K562 (cell line): ENCODE measurements at regions not wholly inside any gene's neighbourhood (a gene's known extent, or its start where the extent isn't known, plus 50 kb on each side); places are given as distances from the start of the nearest gene placed in this dataset.
A peak's percentile ranks its signal among the peaks of the same experiment; 100 is the strongest.

Experiments
- CBX3 ChIP-seq, 2 experiments: IDR thresholded peaks; 1 replicate in 1 of 2; 2 replicates in 1 of 2; pipeline ENCODE4 v1.6.1; 2012; ENCODE audit warnings: inconsistent platforms in 2 of 2, low read length in 2 of 2, borderline replicate concordance in 1 of 2, control low read depth in 1 of 2
- CEBPB ChIP-seq: fragments of 450-650 bp; IDR thresholded peaks from 2 replicates; pipeline ENCODE4 v1.6.1; 2016; ENCODE audit warnings: missing genetic modification characterization, missing compliant biosample characterization
- EZH2 ChIP-seq: IDR thresholded peaks from 2 replicates; pipeline ENCODE4 v1.6.1; 2012; ENCODE audit warnings: low read depth, mild to moderate bottlenecking, inconsistent platforms, low read length, borderline replicate concordance
- FOXP1 ChIP-seq: sonication (generic); formaldehyde crosslinking; IDR thresholded peaks from 2 replicates; pipeline ENCODE4 v1.8.0; 2022; ENCODE audit warnings: mild to moderate bottlenecking, missing genetic modification reagents
- GABPA ChIP-seq: fragments of 200-800 bp; sonication (Bioruptor generic); conservative IDR thresholded peaks from 2 replicates; pipeline ENCODE4 v1.6.1; 2016; ENCODE audit warnings: low read depth, missing genetic modification characterization, missing compliant biosample characterization
- KLF6 ChIP-seq: fragments of 250-450 bp; sonication (Bioruptor Pico); IDR thresholded peaks from 2 replicates; pipeline ENCODE4 v1.4.0; 2020; ENCODE audit warnings: mild to moderate bottlenecking, moderate library complexity, borderline replicate concordance
- MECOM ChIP-seq: fragments of 250-450 bp; sonication (Bioruptor Pico); IDR thresholded peaks from 2 replicates; pipeline ENCODE4 v1.8.0; 2022; ENCODE audit warnings: inconsistent platforms
- NFIX ChIP-seq: fragments of 250-450 bp; sonication (Bioruptor Pico); IDR thresholded peaks from 2 replicates; pipeline ENCODE4 v1.4.0; 2020; ENCODE audit warnings: low read depth, mild to moderate bottlenecking, moderate library complexity
- RBFOX2 ChIP-seq: fragments of 200-400 bp; formaldehyde crosslinking; IDR thresholded peaks from 2 replicates; pipeline ENCODE4 v1.6.1; 2017; ENCODE audit warnings: low read depth, mild to moderate bottlenecking, low read length, moderate library complexity
- SIN3A ChIP-seq, 2 experiments: fragments of 150-350 bp in 1 of 2; IDR thresholded peaks; 2 replicates each; pipeline ENCODE4 v1.6.1; 2011 to 2016; ENCODE audit warnings: borderline replicate concordance in 2 of 2, low read depth in 2 of 2, low read length in 2 of 2, mild to moderate bottlenecking in 2 of 2, moderate library complexity in 2 of 2; ENCODE audit not compliant: control insufficient read depth in 1 of 2
- SMAD4 ChIP-seq: fragments of 250-450 bp; sonication (Bioruptor Pico); conservative IDR thresholded peaks from 2 replicates; pipeline ENCODE4 v1.8.0; 2021; ENCODE audit warnings: inconsistent platforms, mild to moderate bottlenecking, moderate library complexity
- TAL1 ChIP-seq: fragments of 450-650 bp; IDR thresholded peaks from 2 replicates; pipeline ENCODE4 v1.6.1; 2016; ENCODE audit warnings: mild to moderate bottlenecking
- ZNF133 ChIP-seq: fragments of 250-450 bp; sonication (Bioruptor Pico); IDR thresholded peaks from 2 replicates; pipeline ENCODE4 v1.4.0; 2020; ENCODE audit warnings: mild to moderate bottlenecking
- ZNF41 ChIP-seq: fragments of 250-450 bp; sonication (Bioruptor Pico); conservative IDR thresholded peaks from 2 replicates; pipeline ENCODE4 v1.4.0; 2020; ENCODE audit warnings: mild to moderate bottlenecking
- ZNF584 ChIP-seq: fragments of 200-800 bp; sonication (Bioruptor generic); IDR thresholded peaks from 2 replicates; pipeline ENCODE4 v1.6.1; 2016; ENCODE audit warnings: low read depth, mild to moderate bottlenecking, missing genetic modification characterization, missing compliant biosample characterization
- TF ChIP-seq, protein P1 (sequence below): fragments of 450-650 bp; IDR thresholded peaks from 2 replicates; pipeline ENCODE4 v1.7.1; 2018; ENCODE audit warnings: mild to moderate bottlenecking, low read depth; ENCODE audit not compliant: partially characterized antibody
- TF ChIP-seq, protein P2 (sequence below): IDR thresholded peaks from 3 replicates; pipeline ENCODE4 v1.6.1; 2011; ENCODE audit warnings: borderline replicate concordance, mild to moderate bottlenecking; ENCODE audit not compliant: insufficient read length, insufficient read depth
- TF ChIP-seq, protein P3 (sequence below): fragments of 250-450 bp; sonication (Bioruptor Pico); IDR thresholded peaks from 2 replicates; pipeline ENCODE4 v1.9.0; 2021; ENCODE audit warnings: mild to moderate bottlenecking, inconsistent platforms
- TF ChIP-seq, protein P4 (sequence below): fragments of 250-450 bp; sonication (Bioruptor Pico); IDR thresholded peaks from 2 replicates; pipeline ENCODE4 v1.4.0; 2020; ENCODE audit warnings: borderline replicate concordance
- TF ChIP-seq, protein P5 (sequence below): fragments of 200-800 bp; sonication (Bioruptor generic); IDR thresholded peaks from 2 replicates; pipeline ENCODE4 v1.6.1; 2017; ENCODE audit warnings: missing genetic modification characterization, missing compliant biosample characterization

DNA sequence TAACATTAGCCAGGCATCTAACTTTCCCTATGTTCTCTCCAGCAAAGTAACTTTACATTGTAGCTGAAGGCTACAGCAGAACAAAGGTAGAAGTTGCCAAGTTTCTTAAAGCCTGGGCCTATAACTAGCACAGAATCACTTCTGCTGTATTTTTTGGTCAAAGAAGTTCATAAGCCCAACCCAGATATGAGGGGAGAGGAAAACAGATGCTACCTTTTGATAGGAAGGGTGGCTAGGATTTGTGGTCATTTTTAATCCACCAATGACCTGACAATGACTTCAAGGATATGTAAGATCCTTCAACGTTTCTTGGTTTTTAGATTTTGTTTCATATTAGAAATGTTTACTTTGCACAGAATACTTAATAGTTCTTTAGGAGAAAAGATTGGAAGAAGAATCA lies 64.2 kb upstream of the RANBP3L start (continued):
- TF ChIP-seq, protein P1, sequence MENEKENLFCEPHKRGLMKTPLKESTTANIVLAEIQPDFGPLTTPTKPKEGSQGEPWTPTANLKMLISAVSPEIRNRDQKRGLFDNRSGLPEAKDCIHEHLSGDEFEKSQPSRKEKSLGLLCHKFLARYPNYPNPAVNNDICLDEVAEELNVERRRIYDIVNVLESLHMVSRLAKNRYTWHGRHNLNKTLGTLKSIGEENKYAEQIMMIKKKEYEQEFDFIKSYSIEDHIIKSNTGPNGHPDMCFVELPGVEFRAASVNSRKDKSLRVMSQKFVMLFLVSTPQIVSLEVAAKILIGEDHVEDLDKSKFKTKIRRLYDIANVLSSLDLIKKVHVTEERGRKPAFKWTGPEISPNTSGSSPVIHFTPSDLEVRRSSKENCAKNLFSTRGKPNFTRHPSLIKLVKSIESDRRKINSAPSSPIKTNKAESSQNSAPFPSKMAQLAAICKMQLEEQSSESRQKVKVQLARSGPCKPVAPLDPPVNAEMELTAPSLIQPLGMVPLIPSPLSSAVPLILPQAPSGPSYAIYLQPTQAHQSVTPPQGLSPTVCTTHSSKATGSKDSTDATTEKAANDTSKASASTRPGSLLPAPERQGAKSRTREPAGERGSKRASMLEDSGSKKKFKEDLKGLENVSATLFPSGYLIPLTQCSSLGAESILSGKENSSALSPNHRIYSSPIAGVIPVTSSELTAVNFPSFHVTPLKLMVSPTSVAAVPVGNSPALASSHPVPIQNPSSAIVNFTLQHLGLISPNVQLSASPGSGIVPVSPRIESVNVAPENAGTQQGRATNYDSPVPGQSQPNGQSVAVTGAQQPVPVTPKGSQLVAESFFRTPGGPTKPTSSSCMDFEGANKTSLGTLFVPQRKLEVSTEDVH, result no peak
- TF ChIP-seq, protein P2, sequence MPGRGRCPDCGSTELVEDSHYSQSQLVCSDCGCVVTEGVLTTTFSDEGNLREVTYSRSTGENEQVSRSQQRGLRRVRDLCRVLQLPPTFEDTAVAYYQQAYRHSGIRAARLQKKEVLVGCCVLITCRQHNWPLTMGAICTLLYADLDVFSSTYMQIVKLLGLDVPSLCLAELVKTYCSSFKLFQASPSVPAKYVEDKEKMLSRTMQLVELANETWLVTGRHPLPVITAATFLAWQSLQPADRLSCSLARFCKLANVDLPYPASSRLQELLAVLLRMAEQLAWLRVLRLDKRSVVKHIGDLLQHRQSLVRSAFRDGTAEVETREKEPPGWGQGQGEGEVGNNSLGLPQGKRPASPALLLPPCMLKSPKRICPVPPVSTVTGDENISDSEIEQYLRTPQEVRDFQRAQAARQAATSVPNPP, result no peak
- TF ChIP-seq ZNF133 (CRISPR knock-in tag) (no peak), RBFOX2 (no peak), ZNF584 (CRISPR knock-in tag) (no peak), SIN3A (IDR thresholded peaks at IDR 0.05; ENCODE audit: borderline replicate concordance in 2 of 2, control insufficient read depth in 1 of 2, low read depth in 2 of 2, low read length in 2 of 2) (no peak), ZNF41 (CRISPR knock-in tag) (no peak), SMAD4 (CRISPR knock-in tag) (no peak), KLF6 (no peak), NFIX (CRISPR knock-in tag) (no peak), CBX3 (IDR thresholded peaks at IDR 0.05; ENCODE audit: borderline replicate concordance in 1 of 2, low read length in 2 of 2) (no peak), TAL1 (peak; percentile 25; the same call in 1 of the 2 replicates), MECOM (CRISPR knock-in tag) (no peak), FOXP1 (CRISPR knock-in tag) (no peak), EZH2 (no peak), GABPA (tag) (no peak), CEBPB (no peak)
- TF ChIP-seq, protein P3, sequence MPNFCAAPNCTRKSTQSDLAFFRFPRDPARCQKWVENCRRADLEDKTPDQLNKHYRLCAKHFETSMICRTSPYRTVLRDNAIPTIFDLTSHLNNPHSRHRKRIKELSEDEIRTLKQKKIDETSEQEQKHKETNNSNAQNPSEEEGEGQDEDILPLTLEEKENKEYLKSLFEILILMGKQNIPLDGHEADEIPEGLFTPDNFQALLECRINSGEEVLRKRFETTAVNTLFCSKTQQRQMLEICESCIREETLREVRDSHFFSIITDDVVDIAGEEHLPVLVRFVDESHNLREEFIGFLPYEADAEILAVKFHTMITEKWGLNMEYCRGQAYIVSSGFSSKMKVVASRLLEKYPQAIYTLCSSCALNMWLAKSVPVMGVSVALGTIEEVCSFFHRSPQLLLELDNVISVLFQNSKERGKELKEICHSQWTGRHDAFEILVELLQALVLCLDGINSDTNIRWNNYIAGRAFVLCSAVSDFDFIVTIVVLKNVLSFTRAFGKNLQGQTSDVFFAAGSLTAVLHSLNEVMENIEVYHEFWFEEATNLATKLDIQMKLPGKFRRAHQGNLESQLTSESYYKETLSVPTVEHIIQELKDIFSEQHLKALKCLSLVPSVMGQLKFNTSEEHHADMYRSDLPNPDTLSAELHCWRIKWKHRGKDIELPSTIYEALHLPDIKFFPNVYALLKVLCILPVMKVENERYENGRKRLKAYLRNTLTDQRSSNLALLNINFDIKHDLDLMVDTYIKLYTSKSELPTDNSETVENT, result no peak
- TF ChIP-seq, protein P4, sequence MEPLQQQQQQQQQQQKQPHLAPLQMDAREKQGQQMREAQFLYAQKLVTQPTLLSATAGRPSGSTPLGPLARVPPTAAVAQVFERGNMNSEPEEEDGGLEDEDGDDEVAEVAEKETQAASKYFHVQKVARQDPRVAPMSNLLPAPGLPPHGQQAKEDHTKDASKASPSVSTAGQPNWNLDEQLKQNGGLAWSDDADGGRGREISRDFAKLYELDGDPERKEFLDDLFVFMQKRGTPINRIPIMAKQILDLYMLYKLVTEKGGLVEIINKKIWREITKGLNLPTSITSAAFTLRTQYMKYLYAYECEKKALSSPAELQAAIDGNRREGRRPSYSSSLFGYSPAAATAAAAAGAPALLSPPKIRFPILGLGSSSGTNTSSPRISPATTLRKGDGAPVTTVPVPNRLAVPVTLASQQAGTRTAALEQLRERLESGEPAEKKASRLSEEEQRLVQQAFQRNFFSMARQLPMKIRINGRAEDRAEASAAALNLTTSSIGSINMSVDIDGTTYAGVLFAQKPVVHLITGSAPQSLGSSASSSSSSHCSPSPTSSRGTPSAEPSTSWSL (CRISPR knock-in tag), result no peak
- TF ChIP-seq, protein P5, sequence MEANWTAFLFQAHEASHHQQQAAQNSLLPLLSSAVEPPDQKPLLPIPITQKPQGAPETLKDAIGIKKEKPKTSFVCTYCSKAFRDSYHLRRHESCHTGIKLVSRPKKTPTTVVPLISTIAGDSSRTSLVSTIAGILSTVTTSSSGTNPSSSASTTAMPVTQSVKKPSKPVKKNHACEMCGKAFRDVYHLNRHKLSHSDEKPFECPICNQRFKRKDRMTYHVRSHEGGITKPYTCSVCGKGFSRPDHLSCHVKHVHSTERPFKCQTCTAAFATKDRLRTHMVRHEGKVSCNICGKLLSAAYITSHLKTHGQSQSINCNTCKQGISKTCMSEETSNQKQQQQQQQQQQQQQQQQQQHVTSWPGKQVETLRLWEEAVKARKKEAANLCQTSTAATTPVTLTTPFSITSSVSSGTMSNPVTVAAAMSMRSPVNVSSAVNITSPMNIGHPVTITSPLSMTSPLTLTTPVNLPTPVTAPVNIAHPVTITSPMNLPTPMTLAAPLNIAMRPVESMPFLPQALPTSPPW (CRISPR knock-in tag), result no peak
